ENCODE measurements at regions not wholly inside any gene's neighbourhood (a gene's known extent, or its start where the extent isn't known, plus 50 kb on each side); places are given as distances from the start of the nearest gene placed in this dataset.

- Mint-ChIP-seq H3K4me3 (no peak overlapping the region), H3K27ac (no peak overlapping the region), H3K27me3 (ENCODE audit: low read depth) (peaks cover 4% of the 10 kb centered on the region), H3K9me3 (peaks cover 25% of the 10 kb centered on the region), H3K36me3 (ENCODE audit: low read depth) (peaks cover 4% of the 10 kb centered on the region), H3K4me1 (no peaks in the 10 kb centered on the region)
- TF ChIP-seq CTCF (IDR thresholded peaks at IDR 0.05; ENCODE audit: unreplicated experiment in 3 of 3), result no peak
Observed at GRCh38 chr1:165080253-165080896, 276.1 kb downstream of the LMX1A start.

- peaks cover 4% of the 10 kb centered on the region for H3K27me3 Mint-ChIP-seq (ENCODE audit: low read depth)
- peaks cover 19% of the 10 kb centered on the region for H3K9me3 Mint-ChIP-seq
- no peak overlapping the region for H3K27ac Mint-ChIP-seq
- peaks cover under 1% of the 10 kb centered on the region for H3K4me1 Mint-ChIP-seq
- no peak overlapping the region for H3K4me3 Mint-ChIP-seq
- peaks cover 4% of the 10 kb centered on the region for H3K36me3 Mint-ChIP-seq (ENCODE audit: low read depth)
- TF ChIP-seq CTCF (IDR thresholded peaks at IDR 0.05; ENCODE audit: unreplicated experiment in 3 of 3), result no peak
Observed at GRCh38 chr1:165078391-165078790, 278.1 kb downstream of the LMX1A start.

GRCh38 chr1:165075725-165076370, 280.7 kb downstream of the LMX1A start:
- peak; percentile 63 to 70 (median 67) for TF ChIP-seq CTCF (IDR thresholded peaks at IDR 0.05; ENCODE audit: unreplicated experiment in 3 of 3)
- Mint-ChIP-seq H3K4me3 (no peak overlapping the region), H3K36me3 (ENCODE audit: low read depth) (peaks cover 4% of the 10 kb centered on the region), H3K4me1 (peaks cover 10% of the 10 kb centered on the region), H3K27ac (no peak overlapping the region), H3K9me3 (peaks cover 11% of the 10 kb centered on the region), H3K27me3 (ENCODE audit: low read depth) (peaks cover 4% of the 10 kb centered on the region)

GRCh38 chr1:165073185-165074007, 283.1 kb downstream of the LMX1A start:
- Mint-ChIP-seq H3K27ac (peak overlapping the region in 2 of 3 experiments; percentile 5 to 9), H3K4me1 (peaks cover 10% of the 10 kb centered on the region), H3K9me3 (no peaks in the 10 kb centered on the region), H3K4me3 (no peak overlapping the region), H3K27me3 (ENCODE audit: low read depth) (peaks cover 4% of the 10 kb centered on the region), H3K36me3 (ENCODE audit: low read depth) (no peaks in the 10 kb centered on the region)
- peak; percentile 79 to 89 (median 83) for TF ChIP-seq CTCF (IDR thresholded peaks at IDR 0.05; ENCODE audit: unreplicated experiment in 3 of 3)

- no peak overlapping the region for H3K4me3 Mint-ChIP-seq
- H3K36me3 Mint-ChIP-seq (ENCODE audit: low read depth), result no peaks in the 10 kb centered on the region
- peaks cover 16% of the 10 kb centered on the region for H3K4me1 Mint-ChIP-seq
- no peak for TF ChIP-seq CTCF (IDR thresholded peaks at IDR 0.05; ENCODE audit: unreplicated experiment in 3 of 3)
- no peak overlapping the region for H3K27ac Mint-ChIP-seq
- peaks cover 2% of the 10 kb centered on the region for H3K27me3 Mint-ChIP-seq (ENCODE audit: low read depth)
- no peaks in the 10 kb centered on the region for H3K9me3 Mint-ChIP-seq
Observed at GRCh38 chr1:165070675-165071074, 285.8 kb downstream of the LMX1A start.
